Thymus (tissue), 11 donors: ENCODE measurements at regions not wholly inside any gene's neighbourhood (a gene's known extent, or its start where the extent isn't known, plus 50 kb on each side); places are given as distances from the start of the nearest gene placed in this dataset.

Source experiments
- DNase-seq, 9 donors: peaks; one replicate each; pipeline ENCODE4 v3.0.0-alpha.2; 2013; ENCODE audit warnings: low spot score in 9 of 9, low read depth in 6 of 9, missing footprints in 1 of 9
- H3K27ac ChIP-seq, 2 donors: one replicate each; pipeline ENCODE4 v1.5.1; 2013; ENCODE audit warnings: control low read depth in 1 of 2, low read depth in 1 of 2, low read length in 1 of 2, mild to moderate bottlenecking in 1 of 2, moderate library complexity in 1 of 2
- H3K27me3 ChIP-seq, 2 donors: one replicate each; pipeline ENCODE4 v1.5.1; 2013; ENCODE audit warnings: low read length in 1 of 2; ENCODE audit not compliant: control insufficient read depth in 2 of 2, insufficient read depth in 1 of 2
- H3K36me3 ChIP-seq, 2 donors: one replicate each; pipeline ENCODE4 v1.5.1; 2013; ENCODE audit warnings: low read length in 1 of 2, mild to moderate bottlenecking in 1 of 2, moderate library complexity in 1 of 2; ENCODE audit not compliant: control insufficient read depth in 2 of 2, insufficient read depth in 2 of 2
- H3K4me1 ChIP-seq, 2 donors: one replicate each; pipeline ENCODE4 v1.5.1; 2013; ENCODE audit warnings: low read length in 2 of 2; ENCODE audit not compliant: control insufficient read depth in 2 of 2, insufficient read depth in 2 of 2
- H3K4me3 ChIP-seq, 2 donors: one replicate each; pipeline ENCODE4 v1.5.1; 2013; ENCODE audit warnings: low read length in 2 of 2, control low read depth in 1 of 2, mild to moderate bottlenecking in 1 of 2
- H3K9me3 ChIP-seq, 2 donors: one replicate each; pipeline ENCODE4 v1.5.1; 2013; ENCODE audit warnings: low read length in 1 of 2, mild to moderate bottlenecking in 1 of 2; ENCODE audit not compliant: control insufficient read depth in 2 of 2, insufficient read depth in 1 of 2
- WGBS: extraction: QIAGEN DNeasy Blood & Tissue Kit; methylation state at CpG from one replicate; pipeline ENCODE4 v1.1.7; 2013; 5-methylcytosine and 5-hydroxymethylcytosine counted together
- donor health status: healthy.

- H3K9me3 ChIP-seq, result no peaks in the 10 kb centered on the region
- H3K27ac ChIP-seq, result no peak overlapping the region
- no peak for DNase-seq
- WGBS, result 96% methylated on average over 5 of the region's 5 CpGs
- no peaks in the 10 kb centered on the region for H3K36me3 ChIP-seq
- no peaks in the 10 kb centered on the region for H3K4me1 ChIP-seq
- no peaks in the 10 kb centered on the region for H3K27me3 ChIP-seq
- no peak overlapping the region for H3K4me3 ChIP-seq
Observed at GRCh38 chr5:28165096-28165495, 1126.7 kb upstream of the CDH9 start.

- H3K36me3 ChIP-seq, result no peaks in the 10 kb centered on the region
- no peak for DNase-seq
- H3K27me3 ChIP-seq, result no peaks in the 10 kb centered on the region
- H3K4me3 ChIP-seq, result no peak overlapping the region
- no peaks in the 10 kb centered on the region for H3K9me3 ChIP-seq
- H3K4me1 ChIP-seq, result no peaks in the 10 kb centered on the region
- H3K27ac ChIP-seq, result no peak overlapping the region
- WGBS, result 85% methylated on average over 2 of the region's 2 CpGs
Observed at GRCh38 chr5:28164568-28164967, 1126.2 kb upstream of the CDH9 start.

- Histone ChIP-seq H3K9me3 (no peaks in the 10 kb centered on the region), H3K27me3 (no peaks in the 10 kb centered on the region), H3K4me3 (no peak overlapping the region), H3K27ac (no peak overlapping the region), H3K36me3 (no peaks in the 10 kb centered on the region), H3K4me1 (no peaks in the 10 kb centered on the region)
- DNase-seq, result no peak
- 95% methylated on average over 6 of the region's 6 CpGs for WGBS
Observed at GRCh38 chr5:28156981-28157380, 1118.6 kb upstream of the CDH9 start.

GRCh38 chr5:28143519-28143918, 1105.1 kb upstream of the CDH9 start:
- no peaks in the 10 kb centered on the region for H3K27me3 ChIP-seq
- no peaks in the 10 kb centered on the region for H3K9me3 ChIP-seq
- no peak overlapping the region for H3K27ac ChIP-seq
- H3K4me3 ChIP-seq, result no peak overlapping the region
- H3K4me1 ChIP-seq, result no peaks in the 10 kb centered on the region
- H3K36me3 ChIP-seq, result no peaks in the 10 kb centered on the region
- DNase-seq, result no peak
- 95% methylated on average over 1 of the region's 1 CpG for WGBS

- H3K27ac ChIP-seq, result no peak overlapping the region
- no peak overlapping the region for H3K4me3 ChIP-seq
- H3K9me3 ChIP-seq, result no peaks in the 10 kb centered on the region
- DNase-seq, result no peak
- no peaks in the 10 kb centered on the region for H3K4me1 ChIP-seq
- WGBS, result 75% methylated on average over 1 of the region's 1 CpG
- no peaks in the 10 kb centered on the region for H3K36me3 ChIP-seq
- no peaks in the 10 kb centered on the region for H3K27me3 ChIP-seq
Observed at GRCh38 chr5:28132151-28132550, 1093.8 kb upstream of the CDH9 start.

- Histone ChIP-seq H3K27ac (no peak overlapping the region), H3K36me3 (no peaks in the 10 kb centered on the region), H3K4me1 (no peaks in the 10 kb centered on the region), H3K9me3 (peaks cover 1 to 9% of the 10 kb centered on the region in 2 donors), H3K27me3 (no peaks in the 10 kb centered on the region), H3K4me3 (no peak overlapping the region)
- DNase-seq, result no peak
Observed at GRCh38 chr5:28117691-28118090, 1079.3 kb upstream of the CDH9 start.

GRCh38 chr5:28117273-28117672, 1078.9 kb upstream of the CDH9 start:
- no peak overlapping the region for H3K27ac ChIP-seq
- DNase-seq, result no peak
- H3K4me3 ChIP-seq, result no peak overlapping the region
- H3K36me3 ChIP-seq, result no peaks in the 10 kb centered on the region
- H3K4me1 ChIP-seq, result no peaks in the 10 kb centered on the region
- no peaks in the 10 kb centered on the region for H3K27me3 ChIP-seq
- H3K9me3 ChIP-seq, result peaks cover 1 to 9% of the 10 kb centered on the region in 2 donors
- 88% methylated on average over 2 of the region's 2 CpGs for WGBS

- Histone ChIP-seq H3K4me1 (no peaks in the 10 kb centered on the region), H3K4me3 (no peak overlapping the region), H3K9me3 (peaks cover 3 to 9% of the 10 kb centered on the region in 2 donors), H3K27me3 (no peaks in the 10 kb centered on the region), H3K27ac (no peak overlapping the region), H3K36me3 (no peaks in the 10 kb centered on the region)
- 90% methylated on average over 6 of the region's 6 CpGs for WGBS
- DNase-seq, result no peak
Observed at GRCh38 chr5:28110781-28111180, 1072.4 kb upstream of the CDH9 start.

GRCh38 chr5:28104080-28104479, 1065.7 kb upstream of the CDH9 start:
- H3K4me1 ChIP-seq, result no peaks in the 10 kb centered on the region
- no peak overlapping the region for H3K27ac ChIP-seq
- H3K4me3 ChIP-seq, result no peak overlapping the region
- no peaks in the 10 kb centered on the region for H3K27me3 ChIP-seq
- no peaks in the 10 kb centered on the region for H3K9me3 ChIP-seq
- DNase-seq, result no peak
- H3K36me3 ChIP-seq, result no peaks in the 10 kb centered on the region

- no peaks in the 10 kb centered on the region for H3K27me3 ChIP-seq
- peaks cover 5 to 17% of the 10 kb centered on the region in 2 donors for H3K9me3 ChIP-seq
- H3K27ac ChIP-seq, result no peak overlapping the region
- no peaks in the 10 kb centered on the region for H3K36me3 ChIP-seq
- 95% methylated on average over 11 of the region's 11 CpGs for WGBS
- DNase-seq, result no peak
- no peak overlapping the region for H3K4me3 ChIP-seq
- H3K4me1 ChIP-seq, result no peaks in the 10 kb centered on the region
Observed at GRCh38 chr5:28084069-28084468, 1045.7 kb upstream of the CDH9 start.
